ENCODE measurements at regions not wholly inside any gene's neighbourhood (a gene's known extent, or its start where the extent isn't known, plus 50 kb on each side); places are given as distances from the start of the nearest gene placed in this dataset.

DNA sequence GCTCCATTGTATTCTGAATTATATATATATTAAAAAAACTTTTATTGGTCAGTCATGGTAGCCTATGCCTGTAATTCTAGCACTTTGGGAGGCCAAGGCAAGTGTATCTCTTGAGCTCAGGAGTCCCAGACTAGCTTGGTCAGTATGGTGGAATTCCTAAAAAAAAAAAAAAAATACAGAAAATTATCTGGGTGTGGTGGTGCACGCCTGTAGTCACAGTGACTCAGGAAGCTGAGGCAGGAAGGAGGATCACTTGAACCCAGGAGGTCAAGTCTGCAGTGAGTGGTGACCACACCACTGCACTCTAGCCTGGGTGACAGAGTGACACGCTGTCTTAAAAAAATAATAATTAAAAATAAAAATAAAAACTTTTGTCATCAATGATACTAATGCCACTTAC is 133.2 kb downstream of the FAT3 start:
- TF ChIP-seq CREB1 (IDR thresholded peaks at IDR 0.05; ENCODE audit: low read depth) = no peak
- TF ChIP-seq NFIC (IDR thresholded peaks at IDR 0.05) = no peak
- TF ChIP-seq MAX (IDR thresholded peaks at IDR 0.05) = no peak
- TF ChIP-seq TEAD4 (IDR thresholded peaks at IDR 0.05) = no peak
- TF ChIP-seq EP300 (IDR thresholded peaks at IDR 0.05; ENCODE audit: borderline replicate concordance) = no peak
- no peak for TF ChIP-seq TAF1 (IDR thresholded peaks at IDR 0.05; ENCODE audit: low read depth)
- no peak for TF ChIP-seq TCF12 (IDR thresholded peaks at IDR 0.05; ENCODE audit: low read depth)
- TF ChIP-seq RAD21 (IDR thresholded peaks at IDR 0.05; ENCODE audit: low read depth) = no peak
- TF ChIP-seq CEBPB (IDR thresholded peaks at IDR 0.05) = no peak
- no peak for TF ChIP-seq YY1 (IDR thresholded peaks at IDR 0.05; ENCODE audit: low read depth)
- TF ChIP-seq REST (IDR thresholded peaks at IDR 0.05; ENCODE audit: low read depth) = no peak
- no peak for TF ChIP-seq FOXM1 (IDR thresholded peaks at IDR 0.05; ENCODE audit: borderline replicate concordance, low read depth)
